Common myeloid progenitor, CD34-positive (primary cell): ENCODE measurements at regions not wholly inside any gene's neighbourhood (a gene's known extent, or its start where the extent isn't known, plus 50 kb on each side); places are given as distances from the start of the nearest gene placed in this dataset.
"Not testable (repeated sequence)": the region's sequence is repeated elsewhere in the genome, so short reads cannot be mapped to it uniquely, and the experiment has no call there.

Experiments used
- CTCF ChIA-PET: fragments of 350-600 bp; sonication (Branson Sonifier 250); formaldehyde crosslinking; loops from one replicate; lab custom pipeline; 2021; ENCODE audit warnings: antibody characterized with exemption; lab: Charles Lee
- POLR2A ChIA-PET: fragments of 350-600 bp; sonication (Branson Sonifier 250); formaldehyde crosslinking; loops from one replicate; lab custom pipeline; 2021; ENCODE audit warnings: antibody characterized with exemption; lab: Charles Lee
- DNase-seq, 3 donors: peaks; one replicate each; pipeline versions ENCODE4 v3.0.0 to v3.0.0-alpha.2; 2013
- H3K27ac ChIP-seq, 2 experiments: 1 replicate in 1 of 2; 2 replicates in 1 of 2; pipeline ENCODE4 v1.7.0; 2013; ENCODE audit warnings: inconsistent platforms in 2 of 2, low read length in 2 of 2, mild to moderate bottlenecking in 2 of 2, low read depth in 1 of 2, moderate library complexity in 1 of 2; ENCODE audit not compliant: severe bottlenecking in 2 of 2, insufficient read depth in 1 of 2, poor library complexity in 1 of 2
- H3K27me3 ChIP-seq, 5 experiments: replicated peaks in 2 of 5; 1 replicate in 3 of 5; 2 replicates in 2 of 5; pipeline versions ENCODE4 v1.6.1 to v1.7.0; 2013; ENCODE audit warnings: low read length in 4 of 5, mild to moderate bottlenecking in 2 of 5, moderate library complexity in 2 of 5, inconsistent platforms in 1 of 5; ENCODE audit not compliant: insufficient read depth in 5 of 5, control insufficient read depth in 4 of 5
- H3K36me3 ChIP-seq, 4 experiments: 1 replicate in 2 of 4; 2 replicates in 2 of 4; pipeline versions ENCODE4 v1.6.1 to v1.7.0; 2013; ENCODE audit warnings: low read length in 3 of 4, control low read depth in 1 of 4, mild to moderate bottlenecking in 1 of 4; ENCODE audit not compliant: control insufficient read depth in 4 of 4, insufficient read depth in 4 of 4
- H3K4me1 ChIP-seq, 4 experiments: 1 replicate in 3 of 4; 2 replicates in 1 of 4; pipeline versions ENCODE4 v1.6.1 to v1.7.1; 2013; ENCODE audit warnings: low read length in 3 of 4, mild to moderate bottlenecking in 3 of 4, control low read depth in 1 of 4, inconsistent platforms in 1 of 4, moderate library complexity in 1 of 4; ENCODE audit not compliant: control insufficient read depth in 4 of 4, insufficient read depth in 4 of 4; ENCODE audit errors: control extremely low read depth in 1 of 4
- H3K4me3 ChIP-seq, 7 experiments: 1 replicate in 4 of 7; 2 replicates in 3 of 7; pipeline versions ENCODE4 v1.5.1 to v1.7.0; 2013; ENCODE audit warnings: mild to moderate bottlenecking in 7 of 7, low read length in 6 of 7, moderate library complexity in 6 of 7, inconsistent platforms in 2 of 7, low read depth in 2 of 7, control low read depth in 1 of 7; ENCODE audit not compliant: insufficient read depth in 4 of 7, control insufficient read depth in 1 of 7; ENCODE audit errors: extremely low read depth in 1 of 7
- H3K9me3 ChIP-seq, 5 experiments: 1 replicate in 4 of 5; 2 replicates in 1 of 5; pipeline versions ENCODE4 v1.6.1 to v1.7.1; 2013; ENCODE audit warnings: low read length in 4 of 5, mild to moderate bottlenecking in 2 of 5, inconsistent platforms in 1 of 5, low read depth in 1 of 5, moderate library complexity in 1 of 5; ENCODE audit not compliant: control insufficient read depth in 4 of 5, insufficient read depth in 2 of 5; ENCODE audit errors: control extremely low read depth in 1 of 5
- WGBS: methylation state at CpG from one replicate; pipeline ENCODE4 v1.1.5; 2013; ENCODE audit not compliant: insufficient coverage; 5-methylcytosine and 5-hydroxymethylcytosine counted together

DNA sequence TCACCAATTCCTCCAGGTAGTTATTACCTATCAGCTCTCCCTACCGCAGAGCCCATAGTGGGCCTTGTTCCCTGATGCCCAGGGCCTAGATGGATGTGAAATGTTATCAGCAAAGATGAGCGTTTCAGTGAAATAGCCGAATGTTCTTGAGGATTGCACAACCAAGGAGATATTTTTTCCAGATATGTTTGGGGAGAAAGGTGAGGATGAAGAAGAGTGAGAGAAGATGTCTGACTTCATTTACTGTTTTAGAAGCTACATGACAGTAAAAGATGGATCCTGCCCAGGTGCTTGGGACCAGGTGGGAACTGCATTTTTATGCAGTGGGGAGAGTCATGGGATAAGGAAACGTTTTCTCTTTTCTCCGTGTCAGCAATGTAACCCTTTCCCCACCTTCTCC lies 231.7 kb upstream of the C1orf174 start:
- POLR2A ChIA-PET: no interaction called here
- no peak for DNase-seq
- 95% methylated on average over 2 of the region's 5 CpGs for WGBS
- Histone ChIP-seq H3K27ac (no peak overlapping the region), H3K36me3 (no peaks in the 10 kb centered on the region), H3K9me3 (peaks cover 0 to 6% (median 0%) of the 10 kb centered on the region in 5 experiments), H3K27me3 (peaks cover 0 to 10% (median 0%) of the 10 kb centered on the region in 5 experiments), H3K4me3 (no peak overlapping the region), H3K4me1 (no peaks in the 10 kb centered on the region)
- CTCF ChIA-PET: no interaction called here

- Histone ChIP-seq H3K27me3 (peaks cover 0 to 15% (median 0%) of the 10 kb centered on the region in 5 experiments), H3K4me3 (no peak overlapping the region), H3K4me1 (no peaks in the 10 kb centered on the region), H3K27ac (no peak overlapping the region), H3K36me3 (no peaks in the 10 kb centered on the region), H3K9me3 (peaks cover 0 to 7% (median 0%) of the 10 kb centered on the region in 5 experiments)
- WGBS: 86% methylated on average over 47 of the region's 53 CpGs
- ChIA-PET CTCF (no interaction called here), POLR2A (no interaction called here)
- no peak for DNase-seq
Measured at GRCh38 chr1:4132352-4133296, 232.6 kb upstream of the C1orf174 start.

DNA sequence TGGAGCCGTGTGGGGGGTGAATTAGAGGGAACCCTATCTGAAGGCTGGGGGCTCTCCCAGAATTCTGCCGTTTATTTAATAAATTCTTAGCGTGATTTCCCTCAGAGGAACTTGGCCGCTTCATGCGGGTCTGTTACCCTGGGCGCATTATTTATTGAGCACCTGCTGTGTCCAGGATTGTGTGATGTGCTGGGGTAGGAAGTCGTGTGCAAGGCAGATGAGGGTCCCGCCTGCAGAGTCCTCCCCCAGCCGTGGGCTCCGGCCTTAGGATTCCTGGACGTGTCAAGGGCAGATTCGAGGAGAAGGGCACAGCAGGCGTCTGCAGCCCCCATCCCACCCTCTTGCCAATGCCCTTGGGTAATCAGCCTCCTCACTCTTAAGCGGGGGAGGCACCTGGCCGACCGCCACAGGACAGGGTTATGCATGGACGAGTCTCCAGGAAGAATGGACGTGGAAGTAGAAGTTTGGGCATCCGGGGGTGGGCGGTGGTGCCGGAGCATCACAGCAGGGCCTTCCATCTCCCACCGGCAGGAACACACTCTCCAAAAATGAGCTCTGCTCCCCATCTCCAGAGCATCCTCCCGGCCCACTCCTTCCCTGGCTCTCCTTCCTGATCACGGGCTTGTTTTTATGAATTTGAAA lies 233.3 kb upstream of the C1orf174 start:
- DNase-seq: no peak
- CTCF ChIA-PET: no interaction called here
- POLR2A ChIA-PET: no interaction called here
- Histone ChIP-seq H3K9me3 (peaks cover 0 to 7% (median 0%) of the 10 kb centered on the region in 5 experiments), H3K27ac (no peak overlapping the region), H3K4me1 (peaks cover 0 to under 1% (median 0%) of the 10 kb centered on the region in 4 experiments), H3K36me3 (no peaks in the 10 kb centered on the region), H3K27me3 (peaks cover 0 to 22% (median 0%) of the 10 kb centered on the region in 5 experiments), H3K4me3 (no peak overlapping the region)
- 89% methylated on average over 14 of the region's 24 CpGs for WGBS

DNA sequence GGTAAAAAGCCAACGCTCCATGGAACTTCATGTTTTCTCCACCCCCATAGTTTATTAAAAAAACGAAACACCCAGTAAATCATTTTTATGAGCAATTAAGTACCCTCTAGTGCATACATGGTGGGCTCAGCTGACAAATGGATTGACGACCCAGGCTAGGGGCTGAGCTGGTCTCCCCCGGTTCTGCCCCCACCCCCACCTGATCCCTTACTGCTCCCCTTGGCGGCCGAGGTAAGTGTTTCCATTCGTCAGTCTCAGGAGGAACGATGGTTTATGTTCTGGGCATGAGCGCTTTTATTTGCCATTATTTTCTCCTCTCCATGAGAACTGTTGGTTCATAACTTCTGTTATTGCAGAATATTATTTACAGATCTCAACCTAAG lies 233.9 kb upstream of the C1orf174 start:
- ChIA-PET POLR2A (no interaction called here), CTCF (no interaction called here)
- H3K36me3 ChIP-seq: no peaks in the 10 kb centered on the region
- H3K27me3 ChIP-seq: peaks cover 0 to 26% (median 0%) of the 10 kb centered on the region in 5 experiments
- peaks cover 0 to 7% (median 0%) of the 10 kb centered on the region in 5 experiments for H3K9me3 ChIP-seq
- H3K27ac ChIP-seq: no peak overlapping the region
- DNase-seq: no peak
- WGBS: 82% methylated on average over 7 of the region's 9 CpGs
- H3K4me3 ChIP-seq: no peak overlapping the region
- H3K4me1 ChIP-seq: peaks cover 0 to 6% (median 0%) of the 10 kb centered on the region in 4 experiments

DNA sequence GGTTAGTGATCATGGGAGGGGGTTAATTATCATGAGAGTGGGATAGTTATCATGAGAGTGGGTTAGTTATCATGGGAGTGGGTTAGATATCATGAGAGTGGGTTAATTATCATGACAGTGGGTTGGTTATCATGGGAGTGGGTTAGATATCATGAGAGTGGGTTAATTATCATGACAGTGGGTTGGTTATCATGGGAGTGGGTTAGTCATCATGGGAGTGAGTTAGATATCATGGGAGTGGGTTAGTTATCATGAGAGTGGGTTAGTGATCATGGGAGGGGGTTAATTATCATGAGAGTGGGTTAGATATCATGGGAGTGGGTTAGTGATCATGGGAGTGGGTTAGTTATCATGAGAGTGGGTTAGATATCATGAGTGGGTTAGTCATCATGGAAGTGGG lies 235.8 kb upstream of the C1orf174 start:
- H3K4me3 ChIP-seq, H3K4me1 ChIP-seq, POLR2A ChIA-PET, DNase-seq, H3K27ac ChIP-seq, H3K36me3 ChIP-seq, H3K9me3 ChIP-seq: not testable (repeated sequence)
- CTCF ChIA-PET: interaction anchor here (1.0 kb wide), 1 partner anchor 10 kb away, joined by 3 read pairs; no protein-coding TSS in a partner anchor
- peaks cover 0 to 43% (median 0%) of the 10 kb centered on the region in 5 experiments for H3K27me3 ChIP-seq

- DNase-seq: no peak
- ChIA-PET CTCF (no interaction called here), POLR2A (no interaction called here)
- 61% methylated on average over 13 of the region's 14 CpGs for WGBS
- Histone ChIP-seq H3K27me3 (peaks cover 0 to 41% (median 0%) of the 10 kb centered on the region in 5 experiments), H3K4me1 (peaks cover 0 to 7% (median 0%) of the 10 kb centered on the region in 4 experiments), H3K9me3 (peaks cover 0 to 7% (median 0%) of the 10 kb centered on the region in 5 experiments), H3K4me3 (no peak overlapping the region), H3K36me3 (no peaks in the 10 kb centered on the region), H3K27ac (no peak overlapping the region)
Measured at GRCh38 chr1:4137621-4138415, 237.7 kb upstream of the C1orf174 start.
